Anterior cingulate cortex (tissue), 58 donors: ENCODE measurements at regions not wholly inside any gene's neighbourhood (a gene's known extent, or its start where the extent isn't known, plus 50 kb on each side); places are given as distances from the start of the nearest gene placed in this dataset.

ENCODE experiments used
- DNase-seq, 58 donors: peaks; one replicate each; lab custom pipeline; 2025; lab: John Stamatoyannopoulos, UW

DNA sequence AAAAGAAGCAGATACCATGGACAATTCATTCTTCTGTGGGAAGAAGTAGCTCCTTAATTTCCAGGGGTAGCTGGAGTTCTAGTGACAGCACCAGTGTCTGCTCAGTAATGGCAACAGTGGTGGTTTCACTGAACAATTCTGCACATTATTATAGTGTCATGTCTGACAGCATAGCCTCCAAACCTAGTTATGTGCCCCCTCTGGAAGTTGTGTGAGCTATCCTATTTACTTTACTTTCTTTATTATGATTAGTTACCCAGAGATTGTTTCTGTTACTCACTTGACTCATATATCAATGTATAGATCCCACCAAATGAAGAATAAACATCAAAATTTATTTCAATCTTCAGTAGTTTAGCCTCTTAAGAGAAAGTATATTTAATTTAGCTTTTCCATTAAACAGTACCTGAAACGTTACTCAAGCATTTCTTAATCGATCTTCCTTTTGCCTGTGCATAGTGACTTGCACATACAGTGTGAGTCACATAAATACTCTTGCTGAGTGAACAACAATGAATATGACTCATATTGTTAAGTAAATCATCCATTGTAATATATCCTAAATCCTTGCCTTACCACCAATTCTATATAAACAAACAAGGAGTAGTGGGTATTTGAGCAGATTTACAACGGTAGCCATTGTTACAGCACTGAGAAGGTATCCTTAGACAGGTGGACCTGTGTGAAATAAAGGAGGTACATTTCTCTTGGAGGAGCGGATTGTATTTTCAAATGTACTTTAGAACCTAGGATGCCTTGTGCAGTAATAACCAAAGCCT, 534.7 kb downstream of the ANKRD50 start:
- DNase-seq = no peak

GRCh38 chr4:124178449-124179021, 534.0 kb downstream of the ANKRD50 start:
- no peak for DNase-seq

DNA sequence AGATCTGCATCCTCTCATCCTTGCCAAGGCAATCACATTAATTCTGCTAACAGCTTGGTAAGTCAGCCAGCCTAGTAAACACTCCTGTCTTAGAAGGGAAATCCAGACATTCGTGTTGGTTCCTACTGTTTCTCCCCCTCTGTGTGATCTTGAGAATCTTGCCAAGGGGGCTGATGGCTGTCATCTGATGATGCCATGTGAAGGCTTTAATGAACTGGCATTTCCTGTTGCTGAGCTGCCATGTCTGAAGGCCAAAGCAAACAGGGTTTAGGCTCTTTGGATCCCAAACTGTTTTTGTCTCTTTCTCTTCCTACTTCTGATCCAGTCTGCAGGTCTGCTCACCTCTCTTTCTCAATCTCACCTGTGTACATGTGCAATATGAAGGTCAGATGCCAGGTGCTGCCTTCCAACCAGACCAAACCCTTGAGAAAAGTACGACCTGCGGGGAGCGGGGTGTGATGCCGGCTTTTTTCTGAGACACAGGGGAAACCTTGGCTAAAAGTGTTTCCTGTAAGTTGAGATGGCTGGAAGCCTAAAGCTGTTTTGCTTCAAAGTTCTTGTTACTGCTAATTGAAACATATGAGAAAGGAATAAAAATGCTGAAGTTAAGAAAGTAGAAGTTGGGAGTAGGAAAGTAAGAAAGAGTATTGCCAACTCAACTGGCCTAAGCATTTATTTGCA, 532.9 kb downstream of the ANKRD50 start:
- no peak for DNase-seq

- DNase-seq = no peak
These were observed 531.5 kb downstream of the ANKRD50 start for GRCh38 chr4:124181039-124181438.

DNA sequence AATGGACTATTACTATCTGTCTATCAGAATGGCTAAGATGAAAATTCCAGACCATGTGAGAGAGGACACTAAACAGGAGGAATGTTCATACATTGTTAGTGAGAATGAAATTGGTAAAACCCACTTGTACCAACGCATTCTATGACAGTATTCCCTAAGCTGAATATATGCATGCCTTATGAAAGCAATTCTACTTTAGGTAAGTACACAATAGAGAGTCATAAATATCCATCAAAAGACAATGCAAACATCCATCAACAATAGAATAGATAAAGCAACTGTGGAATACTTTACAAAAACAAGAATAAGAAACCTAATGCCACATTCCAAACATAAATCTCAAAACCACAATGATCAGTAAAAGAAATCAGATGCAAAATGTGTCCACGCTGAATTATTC, 529.3 kb downstream of the ANKRD50 start:
- no peak for DNase-seq

- no peak for DNase-seq
These were observed 528.6 kb downstream of the ANKRD50 start for GRCh38 chr4:124183926-124184325.

DNA sequence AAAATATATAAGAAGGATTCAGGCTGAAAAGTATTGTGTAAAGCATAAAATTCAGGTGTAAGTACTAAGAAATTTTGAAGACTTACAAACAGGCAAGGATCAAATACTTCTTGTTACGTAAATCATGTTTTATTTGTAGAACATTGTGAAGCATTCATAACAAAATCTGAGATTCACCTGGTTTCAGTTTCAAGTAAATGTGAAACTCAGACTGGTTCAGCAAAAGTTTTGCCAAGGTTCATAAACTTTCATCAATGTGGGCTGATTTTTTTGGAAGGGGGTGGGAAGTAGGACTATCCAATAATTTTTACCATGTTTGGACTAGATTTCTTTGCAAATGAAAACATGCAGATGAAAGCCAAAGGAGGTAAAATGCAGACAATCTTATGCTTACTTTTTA, 527.7 kb downstream of the ANKRD50 start:
- DNase-seq = no peak

GRCh38 chr4:124188595-124188994, 523.9 kb downstream of the ANKRD50 start:
- no peak for DNase-seq

DNA sequence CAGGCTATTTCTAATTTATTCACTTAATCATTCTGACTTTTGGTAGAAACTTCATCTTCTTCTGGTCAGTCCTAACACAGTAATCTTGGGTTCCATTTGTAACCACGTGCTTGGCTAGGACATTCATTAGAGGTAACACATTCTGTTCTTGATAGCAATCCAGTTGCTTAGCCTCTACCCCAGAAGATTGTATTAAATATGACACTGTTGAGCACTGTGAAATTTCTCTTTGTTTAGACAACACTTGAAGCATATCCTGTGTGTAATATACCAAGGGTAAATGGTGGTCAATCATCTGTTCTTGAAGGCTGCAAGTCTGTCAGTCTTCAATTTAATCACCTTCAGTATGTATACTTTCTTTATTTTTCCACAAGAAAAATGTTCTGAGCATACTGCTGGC, 523.0 kb downstream of the ANKRD50 start:
- no peak for DNase-seq

DNA sequence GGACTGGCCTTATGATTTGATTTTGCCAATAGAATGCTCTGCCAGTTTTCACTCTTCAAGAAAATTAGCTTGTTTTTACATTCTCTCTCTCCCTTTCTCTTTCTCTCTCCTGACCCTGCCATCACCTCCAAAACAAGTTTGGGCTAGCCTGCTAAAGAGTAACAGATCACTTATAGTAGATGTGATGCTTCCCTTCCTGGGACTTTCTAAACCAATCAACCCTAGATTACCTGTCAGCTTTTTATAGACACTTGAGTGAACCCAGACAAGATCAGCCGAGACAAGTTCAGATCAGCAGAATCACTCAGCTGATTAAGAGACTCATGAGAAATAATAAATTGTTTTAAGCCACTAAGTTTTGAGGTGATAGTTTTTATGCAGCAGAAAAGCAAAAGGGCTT, 521.2 kb downstream of the ANKRD50 start:
- DNase-seq = no peak

- DNase-seq = no peak
These were observed 520.0 kb downstream of the ANKRD50 start for GRCh38 chr4:124192544-124192943.

GRCh38 chr4:124199185-124199584, 513.3 kb downstream of the ANKRD50 start:
- DNase-seq = no peak

DNA sequence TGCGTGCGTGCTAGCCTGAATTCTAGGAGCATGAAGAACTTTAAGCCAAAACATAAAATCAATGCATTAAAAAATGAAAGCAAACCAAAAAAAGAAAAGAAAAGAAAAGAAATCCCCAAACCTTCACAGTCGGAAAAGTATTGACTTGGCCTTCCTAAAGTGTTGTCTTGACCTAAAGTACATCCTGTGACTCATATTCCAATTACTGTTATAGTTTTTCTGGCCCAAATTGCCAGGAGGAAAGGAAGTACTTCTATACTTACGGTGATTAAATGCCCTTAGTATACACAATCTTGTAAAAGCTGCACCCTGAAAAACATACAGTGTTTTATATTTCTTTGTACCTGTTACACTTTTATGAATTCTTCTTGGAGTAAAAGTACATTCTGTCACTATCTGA, 512.8 kb downstream of the ANKRD50 start:
- DNase-seq = no peak

- no peak for DNase-seq
These were observed 510.9 kb downstream of the ANKRD50 start for GRCh38 chr4:124201636-124202035.

DNA sequence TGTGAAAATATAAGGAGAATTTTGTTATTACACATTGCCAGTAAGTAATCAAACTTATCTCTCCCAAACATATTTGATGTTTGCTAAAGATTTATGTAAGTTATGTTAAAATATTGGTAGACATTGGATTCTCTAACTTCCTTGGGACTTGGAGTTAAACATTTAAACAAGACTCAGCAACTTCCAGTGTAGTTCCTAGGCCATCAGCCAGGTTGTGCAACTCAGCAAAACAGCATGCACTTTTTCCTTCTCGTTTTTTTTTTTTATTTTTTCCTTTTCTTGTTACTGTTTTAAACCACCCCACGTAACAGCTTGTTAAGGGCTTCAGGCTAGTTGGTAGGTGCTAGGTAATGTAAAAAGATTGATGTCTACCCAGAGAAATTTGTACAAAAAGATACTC, 510.4 kb downstream of the ANKRD50 start:
- DNase-seq = no peak

- DNase-seq = no peak
These were observed 508.8 kb downstream of the ANKRD50 start for GRCh38 chr4:124203613-124204238.

- no peak for DNase-seq
These were observed 505.5 kb downstream of the ANKRD50 start for GRCh38 chr4:124206779-124207605.

DNA sequence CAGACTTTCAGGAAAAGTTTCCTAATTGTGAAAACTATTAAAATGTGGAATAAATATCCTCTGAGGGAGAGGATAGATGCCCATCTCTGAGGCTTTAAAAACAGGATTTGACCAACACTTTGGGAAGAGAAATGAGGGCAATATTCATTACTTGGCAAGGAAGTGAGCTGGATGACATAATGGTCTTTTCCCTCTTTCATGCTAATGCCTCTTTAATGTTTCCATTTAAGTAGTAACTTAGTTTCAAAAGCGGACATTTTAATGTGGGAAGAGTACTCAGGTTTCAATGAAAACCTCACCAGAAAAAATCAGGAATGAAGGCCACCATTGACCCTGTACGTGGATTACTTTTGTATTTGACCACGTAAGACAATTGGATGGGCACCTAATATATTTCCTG, 503.3 kb downstream of the ANKRD50 start:
- DNase-seq = no peak

DNA sequence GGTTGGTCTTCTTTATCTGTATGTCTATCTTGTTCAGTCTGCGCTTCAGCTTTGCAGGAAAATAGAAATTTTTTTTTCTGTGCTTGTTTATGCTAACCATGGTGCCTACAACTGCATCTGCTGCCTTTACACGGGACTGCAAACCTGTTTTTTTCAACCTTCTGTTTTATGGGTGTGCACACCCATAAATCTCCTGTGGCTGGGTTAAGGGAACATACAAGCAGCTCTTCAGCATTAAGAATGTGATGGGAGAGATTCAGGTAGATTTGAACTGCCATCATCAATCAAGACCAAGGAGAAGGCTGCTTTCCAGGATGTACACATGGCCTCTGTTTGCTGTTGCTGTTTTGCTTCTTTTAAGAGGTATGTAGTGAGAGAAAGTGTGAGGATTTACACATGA, 502.9 kb downstream of the ANKRD50 start:
- no peak for DNase-seq

- no peak for DNase-seq
These were observed 501.8 kb downstream of the ANKRD50 start for GRCh38 chr4:124210746-124211145.
